ENCODE measurements at regions not wholly inside any gene's neighbourhood (a gene's known extent, or its start where the extent isn't known, plus 50 kb on each side); places are given as distances from the start of the nearest gene placed in this dataset.

DNA sequence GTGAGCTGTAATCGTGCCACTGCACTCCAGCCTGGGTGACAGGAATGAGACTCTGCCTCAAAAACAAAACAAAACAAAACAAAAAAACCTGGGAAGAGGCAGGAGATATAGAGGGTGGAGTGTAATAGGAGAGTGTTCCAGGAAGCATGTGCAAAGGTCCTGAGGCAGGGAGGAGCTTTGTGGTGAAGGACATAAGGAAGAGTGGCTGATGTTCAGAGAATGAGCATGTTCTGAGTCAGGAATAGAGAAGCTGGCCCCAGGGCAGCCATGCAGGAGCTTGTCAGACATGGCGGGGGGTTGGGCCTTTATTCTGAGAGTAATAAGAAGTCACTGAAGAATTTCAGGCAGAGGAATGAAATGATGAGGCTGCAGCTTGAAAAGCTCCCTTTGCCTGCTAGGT lies 337.0 kb downstream of the CDH26 start:
- TF ChIP-seq TCF7L2 (IDR thresholded peaks at IDR 0.05; ENCODE audit: low read depth, low read length): no peak
- no peak for TF ChIP-seq CTCF (IDR thresholded peaks at IDR 0.05)
- TF ChIP-seq REST (IDR thresholded peaks at IDR 0.05; ENCODE audit: insufficient read depth in 1 of 2, low read depth in 2 of 2, low read length in 1 of 2): no peak
- no peak for TF ChIP-seq POLR2AphosphoS5 (IDR thresholded peaks at IDR 0.05; ENCODE audit: low read depth, low read length)

All from Panc1 (cell line).